ENCODE measurements at regions not wholly inside any gene's neighbourhood (a gene's known extent, or its start where the extent isn't known, plus 50 kb on each side); places are given as distances from the start of the nearest gene placed in this dataset.
"Not testable (repeated sequence)": the region's sequence is repeated elsewhere in the genome, so short reads cannot be mapped to it uniquely, and the experiment has no call there.

DNA sequence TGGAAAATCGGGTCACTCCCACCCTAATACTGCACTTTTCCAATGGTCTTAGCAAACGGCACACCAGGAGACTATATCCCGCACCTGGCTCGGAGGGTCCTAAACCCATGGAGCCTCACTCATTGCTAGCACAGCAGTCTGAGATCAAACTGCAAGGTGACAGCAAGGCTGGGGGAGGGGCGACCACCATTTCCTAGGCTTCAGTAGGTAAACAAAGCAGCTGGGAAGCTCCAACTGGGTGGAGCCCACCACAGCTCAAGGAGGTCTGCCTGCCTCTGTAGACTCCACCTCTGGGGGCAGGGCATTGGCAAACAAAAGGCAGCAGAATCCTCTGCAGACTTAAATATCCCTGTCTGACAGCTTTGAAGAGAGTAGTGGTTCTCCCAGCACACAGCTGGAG is 109.0 kb upstream of the DEFB108B start:
- not testable (repeated sequence) for DNase-seq

DNA sequence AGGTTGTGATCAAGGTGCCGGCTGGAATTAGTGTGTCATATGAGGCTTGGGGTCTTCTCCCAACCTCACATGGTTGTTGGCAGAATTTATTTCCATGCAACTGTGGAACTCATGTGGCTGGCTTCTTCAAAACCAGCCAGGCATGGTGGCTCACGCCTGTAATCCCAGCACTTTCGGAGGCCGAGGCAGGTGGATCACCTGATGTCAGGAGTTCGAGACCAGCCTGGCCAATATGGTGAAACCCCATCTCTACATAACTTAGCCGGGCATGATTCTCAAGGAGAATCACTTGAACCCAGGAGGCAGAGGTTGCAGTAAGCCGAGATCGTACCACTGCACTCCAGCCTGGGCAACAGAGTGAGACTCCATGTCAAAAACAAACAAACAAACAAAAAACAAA is 102.3 kb upstream of the DEFB108B start:
- DNase-seq: not testable (repeated sequence)

DNA sequence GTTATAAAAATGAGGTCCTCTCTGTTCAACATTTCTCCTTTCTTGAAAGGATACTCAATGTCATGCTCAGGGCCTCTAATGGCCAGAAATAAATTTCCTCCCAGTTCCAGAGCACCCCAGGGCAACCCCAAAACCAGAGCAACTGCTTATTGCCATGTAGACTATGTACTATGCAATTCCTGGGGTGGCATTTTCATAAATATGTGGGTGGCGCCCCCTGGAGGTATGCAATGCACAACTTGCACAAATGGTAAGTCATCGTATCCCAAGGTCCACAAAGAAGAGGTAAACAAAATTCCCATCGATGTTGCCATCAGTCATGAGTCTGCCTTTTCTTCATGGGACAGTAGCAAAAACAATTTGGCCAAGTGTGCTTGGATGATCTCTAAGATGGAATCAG is 98.6 kb upstream of the DEFB108B start:
- peak; percentile 2 for DNase-seq

DNA sequence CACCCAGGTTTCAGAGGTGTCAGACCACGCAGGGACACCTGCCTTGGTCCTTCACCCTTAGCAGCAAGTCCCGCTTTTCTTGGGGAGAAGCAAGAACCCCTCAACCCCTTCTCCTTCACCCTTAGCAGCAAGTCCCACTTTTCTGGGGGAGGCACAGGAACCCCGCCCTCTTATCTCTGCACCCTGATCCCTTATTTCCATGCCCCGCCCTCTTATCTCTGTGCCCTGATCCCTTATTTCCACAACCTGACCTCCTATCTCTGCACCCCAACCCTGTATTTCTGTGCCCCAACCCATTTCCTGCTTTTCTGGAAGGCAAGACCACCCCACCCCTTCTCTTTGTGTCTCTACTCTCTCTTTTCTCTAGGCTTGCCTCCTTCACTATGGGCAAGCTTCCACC is 94.7 kb upstream of the DEFB108B start:
- DNase-seq: not testable (repeated sequence)

DNA sequence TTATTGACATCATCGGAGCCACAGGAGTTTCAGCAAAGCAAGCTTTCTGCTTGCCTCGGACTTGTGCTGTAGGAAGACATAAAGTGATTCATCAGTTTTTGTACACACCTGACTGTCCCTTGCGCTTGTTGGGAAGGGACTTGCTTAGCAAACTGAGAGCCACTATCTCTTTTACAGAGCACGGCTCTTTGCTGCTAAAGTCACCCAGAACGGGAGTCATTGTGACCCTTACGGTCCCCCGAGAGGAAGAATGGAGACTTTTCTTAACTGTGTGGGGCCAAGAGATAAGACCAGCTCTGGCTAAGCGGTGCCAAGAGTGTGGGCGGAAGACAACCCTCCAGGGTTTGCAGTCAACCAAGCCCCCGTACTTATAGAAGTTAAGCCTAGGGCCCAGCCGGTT is 89.6 kb upstream of the DEFB108B start:
- not testable (repeated sequence) for DNase-seq

DNA sequence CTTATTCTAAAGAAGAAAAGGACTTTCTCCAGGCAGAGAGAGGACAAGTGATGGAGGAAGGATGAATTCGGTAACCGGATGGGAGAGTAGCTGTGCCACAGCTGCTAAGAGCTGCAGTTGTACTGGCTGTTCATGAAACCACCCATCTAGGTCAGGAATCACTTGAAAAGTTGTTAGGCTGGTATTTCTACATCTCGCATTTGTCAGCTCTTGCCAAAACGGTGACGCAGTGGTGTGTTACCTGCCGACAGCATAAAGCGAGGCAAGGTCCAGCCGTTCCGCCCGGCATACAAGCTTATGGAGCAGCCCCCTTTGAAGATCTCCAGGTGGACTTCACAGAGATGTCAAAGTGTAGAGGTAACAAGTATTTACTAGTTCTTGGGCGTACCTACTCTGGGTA is 87.3 kb upstream of the DEFB108B start:
- DNase-seq: not testable (repeated sequence)

DNA sequence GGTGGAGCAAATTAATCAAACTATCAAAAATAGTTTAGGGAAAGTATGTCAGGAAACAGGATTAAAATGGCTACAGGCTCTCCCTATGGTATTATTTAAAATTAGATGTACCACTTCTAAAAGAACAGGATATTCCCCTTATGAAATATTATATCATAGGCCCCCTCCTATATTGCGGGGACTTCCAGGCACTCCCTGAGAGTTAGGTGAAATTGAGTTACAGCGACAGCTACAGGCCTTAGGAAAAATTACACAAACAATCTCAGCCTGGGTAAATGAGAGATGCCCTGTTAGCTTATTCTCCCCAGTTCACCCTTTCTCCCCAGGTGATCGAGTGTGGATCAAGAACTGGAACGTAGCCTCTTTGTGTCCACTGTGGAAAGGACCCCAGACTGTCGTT is 86.7 kb upstream of the DEFB108B start:
- DNase-seq: not testable (repeated sequence)

DNA sequence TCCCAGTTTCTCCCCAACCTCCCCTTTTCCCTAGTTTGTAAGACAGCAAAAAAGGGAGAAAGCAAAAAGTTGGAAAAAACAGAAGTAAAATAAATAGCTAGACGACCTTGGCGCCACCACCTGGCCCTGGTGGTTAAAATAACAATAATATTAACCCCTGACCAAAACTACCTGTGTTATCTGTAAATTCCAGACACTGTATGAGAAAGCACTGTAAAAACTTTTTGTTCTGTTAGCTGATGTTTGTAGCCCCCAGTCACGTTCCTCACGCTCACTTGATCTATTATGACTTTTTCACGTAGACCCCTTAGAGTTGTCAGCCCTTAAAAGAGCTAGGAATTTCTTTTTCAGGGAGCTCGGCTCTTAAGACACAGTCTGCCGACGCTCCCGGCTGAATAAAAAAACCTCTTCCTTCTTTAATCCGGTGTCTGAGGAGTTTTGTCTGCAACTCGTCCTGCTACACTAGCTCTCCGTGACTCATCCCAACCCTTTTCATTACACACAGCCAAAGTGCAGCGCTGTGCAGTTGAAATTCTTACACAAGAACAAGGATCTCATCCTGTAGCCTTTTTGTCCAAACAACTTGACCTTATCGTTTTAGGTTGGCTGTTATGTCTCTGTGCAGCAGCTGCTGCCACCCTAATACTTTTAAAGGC is 83.9 kb upstream of the DEFB108B start:
- DNase-seq: not testable (repeated sequence)

DNA sequence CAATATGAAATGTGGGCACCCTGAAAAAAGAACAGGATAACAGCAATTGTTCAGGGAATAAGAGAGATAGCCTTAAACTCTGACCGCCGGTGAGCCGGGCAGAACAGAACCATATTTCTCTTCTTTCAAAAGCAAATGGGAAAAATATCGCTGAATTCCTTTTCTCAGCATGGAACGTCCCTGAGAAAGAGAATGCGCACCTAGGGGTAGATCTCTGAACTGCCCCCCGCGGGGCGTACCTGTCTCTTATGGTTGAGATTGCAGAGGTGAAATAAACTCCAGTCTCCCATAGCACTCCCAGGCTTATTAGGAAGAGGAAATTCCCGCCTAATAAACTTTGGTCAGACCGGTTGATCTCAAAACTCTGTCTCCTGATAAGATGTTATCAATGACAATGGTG is 82.1 kb upstream of the DEFB108B start:
- not testable (repeated sequence) for DNase-seq

DNA sequence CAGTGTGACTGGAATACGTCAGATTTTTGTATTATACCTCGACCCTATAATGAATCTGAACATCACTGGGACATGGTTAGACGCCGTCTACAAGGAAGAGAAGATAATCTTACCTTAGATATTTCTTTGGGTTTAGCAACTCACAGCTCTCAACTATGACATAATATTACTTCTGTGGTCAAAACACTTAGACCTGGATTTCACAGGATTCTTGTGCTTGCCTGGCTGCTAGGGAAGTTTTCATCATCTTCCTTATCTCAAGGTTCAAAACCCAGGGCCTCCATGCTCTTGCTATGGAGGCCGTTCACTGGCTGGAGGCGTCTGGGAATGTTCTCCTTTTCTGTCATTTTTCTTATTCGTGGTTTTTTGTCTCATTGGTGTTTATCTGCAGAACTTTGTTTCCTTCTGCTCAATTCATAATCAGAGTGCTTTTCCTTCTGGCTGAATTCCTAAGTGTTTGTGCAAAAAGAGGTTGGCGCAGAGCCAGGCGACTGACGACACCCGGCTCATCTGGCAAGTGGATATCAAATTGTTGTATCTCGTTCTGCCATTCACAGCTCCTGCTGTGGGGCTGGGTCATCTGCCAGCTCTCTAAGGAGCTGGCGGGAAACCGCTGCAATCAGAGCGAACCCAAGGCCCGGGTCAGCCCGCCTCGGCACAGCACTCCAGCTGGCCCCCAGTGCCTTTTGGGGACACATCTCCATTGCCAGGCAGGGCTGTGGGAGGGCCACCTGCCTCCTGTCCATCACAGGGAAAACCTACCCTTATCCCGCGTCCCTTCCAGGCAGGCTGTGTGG is 68.1 kb upstream of the DEFB108B start:
- DNase-seq: not testable (repeated sequence)

DNA sequence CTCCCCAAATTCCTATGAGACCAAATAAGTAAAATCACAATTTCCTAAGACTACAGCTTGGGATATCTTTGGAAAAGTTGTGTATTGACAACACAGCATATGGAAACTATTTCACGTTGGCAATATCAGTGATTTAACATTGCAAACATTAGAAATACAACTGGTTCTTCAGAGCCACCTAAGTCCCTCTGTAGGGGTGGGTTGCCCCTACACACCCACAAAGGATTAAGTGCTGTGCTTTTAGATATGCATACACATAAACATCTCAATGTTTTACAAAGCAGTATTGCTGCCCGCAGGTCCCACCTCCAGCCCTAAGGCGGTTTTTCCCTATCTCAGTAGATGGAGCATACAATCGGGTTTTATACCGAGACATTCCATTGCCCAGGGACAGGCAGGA is 66.0 kb upstream of the DEFB108B start:
- DNase-seq: not testable (repeated sequence)

DNA sequence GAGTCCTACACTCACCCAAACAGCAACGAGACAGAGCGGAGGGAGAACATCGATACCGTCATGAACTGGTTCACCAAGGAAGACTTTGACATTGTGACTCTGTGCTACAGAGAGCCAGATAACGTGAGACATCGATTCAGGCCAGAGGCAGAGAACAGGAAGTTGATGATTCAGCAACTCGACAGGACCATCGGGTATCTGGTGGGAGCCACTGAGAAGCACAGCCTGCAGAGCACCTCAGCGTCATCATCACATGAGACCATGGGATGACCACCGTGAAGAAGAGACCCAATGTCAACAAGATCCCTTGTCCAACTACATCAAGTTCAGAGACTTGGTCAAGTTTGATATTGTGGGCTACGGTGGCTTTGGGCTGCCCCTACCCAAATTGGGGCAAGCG is 60.8 kb upstream of the DEFB108B start:
- not testable (repeated sequence) for DNase-seq

DNA sequence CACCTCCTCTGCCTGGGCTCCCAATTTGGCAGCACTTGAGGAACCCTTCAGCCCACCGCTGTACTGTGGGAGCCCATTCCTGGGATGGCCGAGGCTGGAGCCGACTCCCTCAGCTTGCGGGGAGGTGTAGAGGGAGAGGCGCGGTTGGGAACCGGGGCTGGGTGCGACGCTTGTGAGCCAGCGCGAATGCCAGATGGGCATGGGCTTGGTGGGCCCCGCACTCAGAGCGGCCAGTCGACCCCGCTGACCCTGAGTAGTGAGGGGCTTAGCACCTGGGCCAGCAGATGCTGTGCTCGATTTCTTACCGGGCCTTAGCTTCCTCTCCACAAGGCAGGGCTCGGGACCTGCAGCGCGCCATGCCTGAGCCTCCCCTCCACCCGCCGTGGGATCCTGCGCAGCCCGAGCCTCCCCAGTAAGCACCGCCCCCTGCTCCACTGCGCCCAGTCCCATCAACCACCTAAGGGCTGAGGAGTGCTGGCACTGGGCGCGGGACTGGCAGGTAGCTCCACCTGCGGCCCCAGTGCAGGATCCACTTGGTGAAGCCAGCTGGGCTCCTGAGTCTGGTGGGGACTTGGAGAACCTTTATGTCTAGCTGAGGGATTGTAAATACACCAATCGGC is 58.3 kb upstream of the DEFB108B start:
- DNase-seq: no peak

DNA sequence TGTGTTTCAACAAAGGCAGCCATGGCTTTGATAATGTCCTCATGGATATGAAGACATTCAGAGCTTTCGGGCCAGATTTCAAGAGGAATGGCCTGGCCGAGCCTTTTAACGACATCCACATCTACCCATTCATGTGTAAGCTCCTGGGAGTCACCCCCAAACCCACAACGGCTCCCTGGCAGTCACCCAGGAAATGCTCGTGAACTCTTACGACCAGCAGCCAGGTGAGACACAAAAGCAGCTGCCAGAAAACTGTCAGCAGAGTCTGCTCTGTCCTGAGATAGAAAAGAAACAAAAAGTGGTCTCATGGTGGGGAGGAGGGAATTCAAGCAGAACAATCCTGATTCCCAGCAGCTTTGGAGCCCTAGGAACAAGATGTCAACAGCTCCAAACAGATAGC is 52.9 kb upstream of the DEFB108B start:
- DNase-seq: not testable (repeated sequence)

DNA sequence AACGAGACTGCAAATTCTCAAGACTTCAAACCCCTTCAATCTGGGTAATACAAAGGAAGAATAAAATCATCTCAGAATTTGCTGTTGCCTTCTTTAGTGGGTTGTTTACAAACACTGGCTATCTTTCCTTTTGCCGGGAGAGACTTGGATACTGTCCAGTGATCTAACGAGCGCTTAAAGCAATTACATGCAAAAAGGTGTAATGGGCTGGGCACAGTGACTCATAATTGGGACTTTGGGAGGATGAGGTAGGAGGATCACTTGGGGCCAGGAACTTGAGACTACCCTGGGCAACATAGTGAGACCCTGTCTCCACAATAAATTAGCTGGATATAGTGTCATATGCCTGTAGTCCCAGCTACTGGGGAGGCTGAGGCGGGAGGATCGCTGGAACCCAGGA is 52.2 kb upstream of the DEFB108B start:
- not testable (repeated sequence) for DNase-seq

DNA sequence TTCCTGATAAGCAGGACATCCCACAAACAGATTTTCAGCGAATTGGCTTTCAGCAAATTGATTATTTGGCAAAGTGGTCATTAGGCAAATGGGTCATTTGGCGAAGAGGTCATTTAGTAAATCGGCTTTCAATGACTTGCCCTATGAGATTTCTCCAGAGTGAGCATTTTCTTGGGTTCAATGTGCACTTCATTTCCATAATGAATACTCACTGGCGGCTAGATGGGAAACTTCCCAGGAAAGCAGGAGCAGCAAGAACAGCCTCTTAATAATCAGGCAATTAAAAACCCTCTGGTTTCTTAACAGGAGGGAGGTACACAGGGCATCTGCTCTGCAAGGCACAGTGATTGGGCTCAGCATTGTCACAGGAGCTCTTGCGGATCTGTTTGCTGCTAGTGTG is 51.5 kb upstream of the DEFB108B start:
- not testable (repeated sequence) for DNase-seq

DNA sequence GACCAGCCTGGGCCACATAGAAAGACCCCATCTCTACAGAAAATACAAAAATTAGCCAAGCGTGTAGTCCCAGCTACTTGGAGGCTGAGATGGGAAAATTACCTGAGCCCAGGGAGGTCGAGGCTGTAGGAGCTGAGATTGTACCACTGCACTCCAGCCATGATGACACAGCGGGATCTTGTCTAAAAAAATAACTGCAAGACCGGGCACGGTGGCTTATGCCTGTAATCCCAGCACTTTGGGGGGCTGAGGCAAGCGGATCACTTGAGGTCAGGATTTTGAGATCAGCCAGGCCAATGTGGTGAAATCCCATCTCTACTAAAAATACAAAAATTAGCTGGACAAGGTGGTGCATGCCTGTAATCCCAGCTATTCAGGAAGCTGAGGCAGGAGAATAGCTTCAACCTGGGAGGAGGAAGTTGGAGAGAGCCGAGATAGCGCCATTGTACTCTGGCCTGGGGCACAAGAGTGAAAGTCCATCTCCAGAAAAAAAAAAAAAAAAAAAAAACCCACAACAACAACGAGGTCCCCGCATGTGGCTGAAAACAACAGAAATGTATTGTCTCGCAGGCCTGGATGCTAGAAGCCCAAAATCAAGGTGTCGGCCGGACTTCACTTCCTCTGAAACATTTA is 50.7 kb upstream of the DEFB108B start:
- DNase-seq: not testable (repeated sequence)

DNA sequence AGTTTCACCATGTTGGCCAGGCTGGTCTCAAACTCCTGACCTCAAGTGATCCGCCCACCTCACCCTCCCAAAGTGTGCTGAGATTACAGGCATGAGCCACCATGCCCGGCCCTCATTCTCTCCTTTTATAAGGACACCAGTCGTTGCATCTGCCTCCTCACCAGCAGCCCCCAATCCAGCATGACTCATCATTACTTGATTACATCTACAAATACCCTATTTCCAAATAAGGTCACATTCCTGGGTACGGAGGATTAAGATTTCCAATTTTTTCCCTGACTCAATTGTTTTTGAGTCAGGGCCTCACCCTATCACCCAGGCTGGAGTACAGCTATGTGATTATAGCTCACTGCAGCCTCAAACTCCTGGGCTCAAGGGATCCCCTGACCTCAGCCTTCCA is 49.8 kb upstream of the DEFB108B start:
- not testable (repeated sequence) for DNase-seq

Data from activated effector memory CD4-positive, alpha-beta T cell treated with Interleukin-2 at 50 U/mL for 16 hours (primary cell).